ENCODE measurements at regions not wholly inside any gene's neighbourhood (a gene's known extent, or its start where the extent isn't known, plus 50 kb on each side); places are given as distances from the start of the nearest gene placed in this dataset.
"Not testable (repeated sequence)": the region's sequence is repeated elsewhere in the genome, so short reads cannot be mapped to it uniquely, and the experiment has no call there.

GRCh38 chr18:14936313-14936712, 188.3 kb downstream of the ANKRD30B start:
- no peak for DNase-seq (ENCODE audit: low read depth in 2 of 2)

GRCh38 chr18:14937271-14937670, 189.3 kb downstream of the ANKRD30B start:
- DNase-seq (ENCODE audit: low read depth in 2 of 2), result no peak

DNA sequence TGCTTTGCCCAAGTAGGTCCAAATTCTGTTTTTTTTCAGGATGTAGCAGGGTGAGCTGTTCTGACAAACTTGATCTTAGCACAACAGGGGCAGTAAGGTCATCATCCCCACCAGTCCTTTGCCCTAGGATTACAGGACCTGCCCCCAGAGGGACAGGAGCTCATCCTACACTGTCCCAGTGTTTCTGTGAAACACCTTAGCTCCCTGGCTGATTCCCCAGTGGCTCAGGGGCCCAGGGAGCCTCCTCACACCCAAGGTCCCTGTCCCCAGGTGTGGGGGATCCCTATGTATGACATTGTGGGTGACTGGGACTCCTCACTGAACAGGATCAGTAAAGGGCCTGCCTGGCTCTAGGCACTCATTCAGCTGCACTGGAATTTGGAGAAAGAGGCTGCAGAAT, 191.2 kb downstream of the ANKRD30B start:
- DNase-seq (ENCODE audit: low read depth in 2 of 2), result no peak

GRCh38 chr18:14940106-14940505, 192.1 kb downstream of the ANKRD30B start:
- DNase-seq (ENCODE audit: low read depth in 2 of 2), result not testable (repeated sequence)

DNA sequence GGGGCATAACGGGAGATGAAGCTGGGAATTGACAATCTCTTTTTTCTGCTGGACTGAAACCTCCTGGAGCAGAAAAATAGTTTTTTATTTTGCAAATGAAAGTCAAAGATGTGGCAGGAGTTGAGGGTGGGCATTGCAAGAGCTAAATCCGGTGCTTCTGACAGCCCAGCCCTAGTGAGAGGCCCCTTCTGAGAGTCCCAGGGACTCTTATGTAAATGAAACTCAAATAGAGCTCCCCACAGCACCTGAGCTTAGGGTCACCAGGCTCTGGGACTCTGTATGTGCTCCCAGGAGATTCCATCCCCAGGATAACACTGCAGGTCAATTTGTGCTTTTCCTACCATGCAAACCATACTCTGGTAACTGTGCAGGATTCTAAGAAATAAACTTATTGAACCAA, 192.8 kb downstream of the ANKRD30B start:
- DNase-seq (ENCODE audit: low read depth in 2 of 2), result no peak

- no peak for DNase-seq (ENCODE audit: low read depth in 2 of 2)
Observed at GRCh38 chr18:14941256-14941655, 193.3 kb downstream of the ANKRD30B start.

- no peak for DNase-seq (ENCODE audit: low read depth in 2 of 2)
Observed at GRCh38 chr18:14941792-14942191, 193.8 kb downstream of the ANKRD30B start.

DNA sequence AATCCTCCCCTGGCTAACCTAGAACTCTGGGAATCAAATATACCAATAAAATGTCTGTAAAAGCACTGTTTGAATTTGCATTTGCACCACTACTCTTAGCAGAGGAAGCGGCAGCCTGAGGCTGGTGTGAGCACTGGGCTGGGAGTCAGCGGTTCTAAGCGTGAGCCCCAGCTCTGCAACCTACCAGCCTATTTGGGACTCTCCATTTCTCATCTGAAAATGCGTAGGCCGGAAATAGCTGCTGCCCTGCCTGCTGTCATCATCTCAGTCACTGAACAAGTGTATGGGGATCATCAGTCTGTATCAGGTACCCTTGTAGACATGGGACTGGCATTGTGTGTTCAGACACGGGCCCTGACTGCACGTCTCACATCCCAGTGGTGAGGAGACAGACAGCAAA, 194.3 kb downstream of the ANKRD30B start:
- no peak for DNase-seq (ENCODE audit: low read depth in 2 of 2)

DNA sequence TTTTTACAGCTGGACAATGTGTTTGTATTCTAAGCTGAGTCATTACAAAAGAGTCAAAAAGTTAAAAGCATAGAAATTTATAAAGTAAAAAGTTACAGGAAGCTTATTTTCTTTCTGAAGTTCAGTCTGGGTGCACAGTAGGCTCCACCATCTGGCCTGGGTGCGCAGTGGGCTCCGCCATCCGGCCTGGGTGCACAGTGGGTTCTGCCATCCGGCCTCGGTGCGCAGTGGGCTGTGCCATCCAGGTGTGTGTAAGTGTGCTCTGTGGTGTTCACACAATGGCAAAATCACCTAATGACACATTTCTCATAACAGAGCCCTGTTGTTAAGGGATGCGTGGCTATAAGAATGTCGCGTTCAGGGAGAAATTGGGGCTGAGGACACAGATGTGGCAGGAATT, 195.5 kb downstream of the ANKRD30B start:
- no peak for DNase-seq (ENCODE audit: low read depth in 2 of 2)

- DNase-seq (ENCODE audit: low read depth in 2 of 2), result no peak
Observed at GRCh38 chr18:14943967-14944636, 196.1 kb downstream of the ANKRD30B start.

DNA sequence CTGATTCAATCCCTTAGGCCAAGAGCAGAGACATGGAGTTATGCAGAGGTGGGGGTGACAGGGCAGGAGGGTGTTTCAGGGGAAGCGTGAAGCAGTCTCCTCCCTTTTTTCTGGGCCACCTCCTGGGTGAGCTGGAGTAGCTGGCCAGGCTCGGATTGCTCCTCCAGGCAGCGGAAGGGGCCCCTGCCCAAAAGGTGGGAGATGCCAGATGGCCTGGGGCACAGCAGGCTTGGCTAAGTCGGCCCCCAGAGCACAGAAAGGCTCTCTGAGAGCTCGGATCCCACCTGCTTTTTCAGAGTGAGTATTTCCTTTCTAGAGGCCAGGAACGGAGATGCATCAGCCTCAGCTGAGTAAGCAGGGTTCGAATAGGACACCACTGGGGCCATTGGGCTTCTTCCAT, 196.9 kb downstream of the ANKRD30B start:
- no peak for DNase-seq (ENCODE audit: low read depth in 2 of 2)

DNA sequence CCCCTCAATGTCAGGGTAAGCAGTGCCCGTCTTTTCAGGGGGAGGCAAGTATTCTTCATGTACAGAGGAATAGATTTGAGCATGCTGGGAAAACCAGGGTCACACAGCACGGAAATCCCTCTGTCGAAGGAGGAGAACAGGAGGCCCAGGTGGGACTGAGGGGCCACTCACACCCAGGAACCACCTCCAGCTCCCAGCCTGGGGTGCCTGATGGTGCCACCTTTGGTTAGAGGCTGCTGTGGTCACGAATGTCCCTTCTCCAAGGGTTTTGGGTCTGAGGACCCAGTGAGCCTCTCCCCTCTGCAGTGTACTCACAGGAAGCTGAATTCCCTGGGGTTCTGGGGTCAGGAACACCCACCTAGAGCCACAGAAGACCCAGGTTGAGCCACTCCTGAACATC, 197.3 kb downstream of the ANKRD30B start:
- DNase-seq (ENCODE audit: low read depth in 2 of 2), result no peak

- no peak for DNase-seq (ENCODE audit: low read depth in 2 of 2)
Observed at GRCh38 chr18:14945984-14946383, 198.0 kb downstream of the ANKRD30B start.

DNA sequence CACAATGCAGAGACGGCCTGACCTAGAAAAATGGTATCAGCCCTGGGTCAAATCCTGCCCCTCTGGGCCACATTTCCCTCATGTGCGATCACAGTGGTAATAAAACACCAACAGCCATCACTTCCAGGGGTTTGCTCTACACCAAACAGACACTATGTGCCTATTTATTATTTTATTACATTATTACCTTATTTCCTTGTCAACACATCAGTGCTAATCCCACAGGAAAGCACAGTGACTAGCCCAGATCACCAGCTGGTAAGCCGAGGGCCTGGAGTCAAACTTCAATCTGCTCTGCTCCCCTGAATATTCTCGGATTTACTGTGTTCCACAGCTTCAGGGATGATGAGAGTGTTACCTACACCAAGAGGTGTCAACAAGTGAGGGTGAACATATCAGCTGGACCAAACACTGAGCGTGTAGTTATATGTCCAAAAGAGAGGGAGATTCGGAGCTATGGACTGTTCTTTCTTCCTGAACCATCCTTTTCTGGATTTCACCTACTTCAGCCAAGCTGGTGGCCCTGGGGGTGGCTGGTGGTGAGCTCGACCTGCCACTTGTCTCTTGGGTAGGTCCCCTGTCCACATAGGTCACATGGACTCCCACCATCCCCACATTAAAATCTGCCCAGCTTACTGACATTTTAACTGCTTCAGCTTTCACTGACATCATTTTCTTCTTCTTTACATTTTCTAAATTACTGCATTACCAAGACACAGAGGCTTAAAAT, 198.9 kb downstream of the ANKRD30B start:
- not testable (repeated sequence) for DNase-seq (ENCODE audit: low read depth in 2 of 2)

DNA sequence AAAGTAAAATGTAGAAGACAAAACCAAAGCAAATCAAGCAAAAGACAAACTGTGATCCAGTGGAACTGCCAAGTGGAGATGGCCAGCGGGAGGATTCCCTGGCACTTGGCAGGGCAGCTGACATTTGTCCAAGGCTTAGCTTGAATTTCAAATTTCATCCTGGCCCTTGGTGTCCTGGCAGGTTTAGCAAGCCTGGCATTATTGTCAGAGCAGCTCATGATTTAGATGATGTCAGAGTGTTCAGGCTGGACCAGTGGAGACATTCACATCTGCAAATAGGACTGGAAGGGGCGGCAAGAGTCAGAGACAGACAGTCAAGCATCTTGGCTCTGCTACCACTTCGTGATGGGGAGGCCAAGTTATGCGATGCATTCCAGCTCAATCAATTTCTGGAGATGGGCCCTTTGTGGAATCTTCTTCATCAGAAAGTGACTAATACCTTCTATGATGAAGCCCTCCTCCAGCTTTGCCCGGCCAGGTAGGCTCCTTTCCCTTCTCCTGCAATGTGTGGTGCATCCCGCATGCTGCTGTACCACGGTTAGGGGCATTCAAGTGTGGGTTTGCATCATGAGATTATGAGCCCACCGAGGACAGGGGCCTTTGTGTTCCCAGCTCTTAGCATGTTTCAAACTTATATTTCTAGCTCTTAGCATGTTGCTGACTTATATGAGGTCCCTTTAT, 199.7 kb downstream of the ANKRD30B start:
- DNase-seq (ENCODE audit: low read depth in 2 of 2), result no peak

GRCh38 chr18:14948163-14948540, 200.2 kb downstream of the ANKRD30B start:
- no peak for DNase-seq (ENCODE audit: low read depth in 2 of 2)

- DNase-seq (ENCODE audit: low read depth in 2 of 2), result no peak
Observed at GRCh38 chr18:14949800-14950664, 202.1 kb downstream of the ANKRD30B start.

GRCh38 chr18:14952444-14953077, 204.6 kb downstream of the ANKRD30B start:
- DNase-seq (ENCODE audit: low read depth in 2 of 2), result not testable (repeated sequence)

DNA sequence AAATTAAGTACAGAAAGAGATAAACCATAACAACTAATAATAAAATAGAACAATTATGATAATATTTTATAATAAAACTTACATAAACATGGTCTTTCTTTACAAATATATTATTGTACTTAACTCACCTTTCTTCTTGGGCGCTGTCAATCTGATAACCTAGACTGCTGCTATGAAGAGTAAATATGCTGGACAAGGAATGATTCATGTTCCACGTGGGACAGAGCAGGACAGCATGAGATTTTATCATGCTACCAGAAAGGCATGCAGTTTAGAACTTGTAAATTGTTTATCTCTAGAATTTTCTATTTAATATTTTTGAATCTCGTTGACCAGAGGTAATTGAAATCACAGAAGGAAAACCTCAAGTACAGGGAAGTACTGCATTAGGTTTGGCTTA, 210.7 kb downstream of the ANKRD30B start:
- DNase-seq (ENCODE audit: low read depth in 2 of 2), result no peak

GRCh38 chr18:14959550-14959949, 211.6 kb downstream of the ANKRD30B start:
- DNase-seq (ENCODE audit: low read depth in 2 of 2), result no peak

DNA sequence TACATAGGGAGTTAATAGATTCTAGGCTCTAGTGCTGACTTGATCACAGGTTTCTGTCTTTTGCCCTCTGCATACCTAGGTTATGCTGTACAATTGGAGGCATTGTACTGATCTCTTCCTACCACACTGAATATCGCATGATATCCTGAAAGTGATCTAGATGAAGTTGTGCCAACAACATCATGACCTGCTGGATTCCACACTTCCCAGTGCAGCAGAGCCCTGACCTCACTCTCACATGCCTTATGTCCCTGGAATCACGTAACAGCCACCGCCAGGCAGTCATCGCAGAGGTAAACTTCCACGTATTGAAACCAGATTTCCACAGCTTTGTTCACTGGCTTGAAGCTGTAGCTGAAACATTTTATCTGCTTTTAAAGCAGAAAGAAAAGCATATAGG, 214.0 kb downstream of the ANKRD30B start:
- DNase-seq (ENCODE audit: low read depth in 2 of 2), result no peak

- DNase-seq (ENCODE audit: low read depth in 2 of 2), result no peak
Observed at GRCh38 chr18:14962626-14963025, 214.7 kb downstream of the ANKRD30B start.
